ENCODE measurements at regions not wholly inside any gene's neighbourhood (a gene's known extent, or its start where the extent isn't known, plus 50 kb on each side); places are given as distances from the start of the nearest gene placed in this dataset.

DNA sequence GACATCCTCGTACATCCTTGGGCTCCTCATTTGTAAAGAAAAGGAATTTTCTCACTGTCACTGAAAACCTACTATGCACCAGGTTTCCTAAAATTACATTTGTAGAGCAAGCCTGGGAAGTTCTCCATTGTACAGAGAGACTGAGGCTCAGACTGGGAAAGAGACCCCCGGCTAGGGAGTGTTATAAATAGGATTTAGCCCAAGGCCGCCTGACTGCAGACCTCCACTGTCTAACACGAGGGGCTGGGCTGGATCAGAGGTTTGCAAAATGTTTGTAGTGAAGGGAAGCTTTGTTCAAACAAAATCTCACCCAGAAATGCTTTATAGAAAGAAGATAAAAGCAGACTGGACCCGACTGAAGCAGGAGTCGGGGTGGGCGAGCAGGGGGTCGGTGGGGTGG is 131.3 kb downstream of the ACTL8 start:
- TF ChIP-seq, protein P1, sequence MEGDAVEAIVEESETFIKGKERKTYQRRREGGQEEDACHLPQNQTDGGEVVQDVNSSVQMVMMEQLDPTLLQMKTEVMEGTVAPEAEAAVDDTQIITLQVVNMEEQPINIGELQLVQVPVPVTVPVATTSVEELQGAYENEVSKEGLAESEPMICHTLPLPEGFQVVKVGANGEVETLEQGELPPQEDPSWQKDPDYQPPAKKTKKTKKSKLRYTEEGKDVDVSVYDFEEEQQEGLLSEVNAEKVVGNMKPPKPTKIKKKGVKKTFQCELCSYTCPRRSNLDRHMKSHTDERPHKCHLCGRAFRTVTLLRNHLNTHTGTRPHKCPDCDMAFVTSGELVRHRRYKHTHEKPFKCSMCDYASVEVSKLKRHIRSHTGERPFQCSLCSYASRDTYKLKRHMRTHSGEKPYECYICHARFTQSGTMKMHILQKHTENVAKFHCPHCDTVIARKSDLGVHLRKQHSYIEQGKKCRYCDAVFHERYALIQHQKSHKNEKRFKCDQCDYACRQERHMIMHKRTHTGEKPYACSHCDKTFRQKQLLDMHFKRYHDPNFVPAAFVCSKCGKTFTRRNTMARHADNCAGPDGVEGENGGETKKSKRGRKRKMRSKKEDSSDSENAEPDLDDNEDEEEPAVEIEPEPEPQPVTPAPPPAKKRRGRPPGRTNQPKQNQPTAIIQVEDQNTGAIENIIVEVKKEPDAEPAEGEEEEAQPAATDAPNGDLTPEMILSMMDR (IDR thresholded peaks at IDR 0.05; ENCODE audit: insufficient read depth, low read length), result no peak
- TF ChIP-seq POLR2AphosphoS5 (IDR thresholded peaks at IDR 0.05; ENCODE audit: low read depth) (no peak), GABPA (IDR thresholded peaks at IDR 0.05; ENCODE audit: low read depth) (no peak)
